ENCODE measurements at regions not wholly inside any gene's neighbourhood (a gene's known extent, or its start where the extent isn't known, plus 50 kb on each side); places are given as distances from the start of the nearest gene placed in this dataset.
"Not testable (repeated sequence)": the region's sequence is repeated elsewhere in the genome, so short reads cannot be mapped to it uniquely, and the experiment has no call there.

- not testable (repeated sequence) for DNase-seq
Observed at GRCh38 chr13:63236667-63237396, 1821.2 kb upstream of the PCDH20 start.

GRCh38 chr13:63218596-63218995 is 1802.9 kb upstream of the PCDH20 start:
- not testable (repeated sequence) for DNase-seq

DNA sequence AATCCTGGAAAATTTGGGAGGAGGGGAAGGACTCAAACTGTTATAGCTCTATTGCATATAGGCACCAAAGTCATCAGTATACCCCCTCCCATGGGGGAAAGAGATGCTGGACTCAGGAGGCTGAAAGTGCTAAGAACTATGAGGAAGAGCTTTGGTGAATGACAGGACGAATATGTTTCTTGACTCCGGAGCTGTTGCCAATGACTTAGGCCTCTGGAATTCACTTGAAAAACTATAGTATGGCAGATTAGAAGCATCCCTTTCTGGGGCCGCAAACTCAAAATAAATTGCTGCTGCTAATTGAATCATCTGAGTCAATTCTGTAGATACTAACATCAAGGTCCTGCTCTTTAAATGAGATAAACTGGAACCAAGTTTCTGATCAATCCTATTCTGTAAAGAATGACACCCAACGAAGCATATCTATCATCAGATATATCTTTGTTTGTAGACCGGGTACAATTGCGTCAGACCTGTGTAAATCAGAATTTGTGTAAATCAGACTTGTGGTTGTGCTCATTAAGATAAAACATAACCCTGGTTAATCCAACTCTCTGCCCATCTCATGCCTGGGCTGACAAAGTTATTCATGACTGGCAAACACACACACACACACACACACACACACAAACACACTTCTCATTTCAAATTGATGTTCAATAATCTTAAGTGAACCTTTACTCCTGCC is 1793.8 kb upstream of the PCDH20 start:
- no peak for DNase-seq

- DNase-seq: no peak
Observed at GRCh38 chr13:63208826-63209225, 1793.2 kb upstream of the PCDH20 start.

GRCh38 chr13:63206461-63206860 is 1790.8 kb upstream of the PCDH20 start:
- DNase-seq: no peak

GRCh38 chr13:63201493-63201892 is 1785.8 kb upstream of the PCDH20 start:
- no peak for DNase-seq

- DNase-seq: no peak
Observed at GRCh38 chr13:63199508-63199907, 1783.9 kb upstream of the PCDH20 start.

DNA sequence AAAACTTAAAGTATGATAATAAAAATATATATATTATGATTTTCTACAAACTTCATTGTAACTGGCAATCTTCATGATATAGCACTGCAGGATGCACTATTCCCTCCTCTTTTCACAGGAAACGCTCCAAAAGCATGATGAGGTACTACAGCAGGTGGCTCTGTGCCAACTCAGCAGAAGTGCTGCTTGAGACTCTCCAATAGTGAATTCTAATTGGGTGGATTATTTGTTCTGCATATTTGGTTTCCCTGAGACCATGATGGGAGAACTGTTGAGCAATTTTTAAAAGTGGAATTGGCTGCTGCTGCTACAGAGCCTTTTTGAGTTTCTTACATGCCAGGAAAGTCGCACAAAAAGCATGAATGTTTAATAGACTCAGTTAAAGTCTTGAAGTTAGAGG is 1782.4 kb upstream of the PCDH20 start:
- peak; percentile 5 to 59 for DNase-seq

DNA sequence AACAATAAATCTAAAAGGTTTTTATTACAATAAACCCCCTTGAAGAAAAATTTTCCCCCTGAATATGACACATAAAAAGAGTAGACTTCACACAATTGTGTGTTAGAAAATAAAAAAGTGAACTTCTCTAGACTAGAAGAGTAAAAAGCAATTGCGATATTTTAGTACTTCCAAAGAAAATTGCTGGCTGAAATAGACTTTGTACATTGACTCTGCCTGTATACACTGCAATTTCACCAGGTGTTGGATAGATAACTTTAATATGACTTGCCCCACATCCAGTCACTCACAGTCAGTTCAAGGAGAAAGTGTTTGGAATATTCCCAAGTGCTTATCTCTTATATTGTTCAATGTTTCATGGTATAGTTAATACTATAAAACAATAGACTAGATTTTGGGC is 1780.1 kb upstream of the PCDH20 start:
- no peak for DNase-seq

- DNase-seq: no peak
Observed at GRCh38 chr13:63190742-63191141, 1775.1 kb upstream of the PCDH20 start.

GRCh38 chr13:63190219-63190618 is 1774.6 kb upstream of the PCDH20 start:
- no peak for DNase-seq

GRCh38 chr13:63189712-63190111 is 1774.1 kb upstream of the PCDH20 start:
- no peak for DNase-seq

GRCh38 chr13:63184693-63185092 is 1769.0 kb upstream of the PCDH20 start:
- DNase-seq: peak in 1 of 2 experiments; percentile 0

DNA sequence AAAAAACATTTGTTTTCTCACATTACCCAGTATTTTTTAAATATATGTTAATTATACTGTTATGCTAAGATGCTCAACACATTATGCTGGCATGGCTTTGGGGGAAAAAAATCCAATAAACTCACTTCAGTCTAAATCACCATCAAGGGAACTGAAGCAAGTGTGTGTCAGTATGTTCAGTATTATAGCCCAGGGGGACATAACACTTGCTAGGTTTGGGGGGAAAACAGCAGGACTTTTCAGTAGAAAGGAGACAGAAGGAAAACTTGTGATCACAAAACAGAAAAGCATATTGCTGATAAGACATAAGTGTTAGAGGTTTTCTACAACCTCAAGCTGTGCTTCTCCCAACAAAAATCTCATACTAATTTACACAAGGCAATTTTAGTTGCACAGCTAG is 1759.9 kb upstream of the PCDH20 start:
- no peak for DNase-seq

GRCh38 chr13:63167699-63168337 is 1752.2 kb upstream of the PCDH20 start:
- peak in 1 of 2 experiments; percentile 6 for DNase-seq

GRCh38 chr13:63166345-63166744 is 1750.7 kb upstream of the PCDH20 start:
- no peak for DNase-seq

DNA sequence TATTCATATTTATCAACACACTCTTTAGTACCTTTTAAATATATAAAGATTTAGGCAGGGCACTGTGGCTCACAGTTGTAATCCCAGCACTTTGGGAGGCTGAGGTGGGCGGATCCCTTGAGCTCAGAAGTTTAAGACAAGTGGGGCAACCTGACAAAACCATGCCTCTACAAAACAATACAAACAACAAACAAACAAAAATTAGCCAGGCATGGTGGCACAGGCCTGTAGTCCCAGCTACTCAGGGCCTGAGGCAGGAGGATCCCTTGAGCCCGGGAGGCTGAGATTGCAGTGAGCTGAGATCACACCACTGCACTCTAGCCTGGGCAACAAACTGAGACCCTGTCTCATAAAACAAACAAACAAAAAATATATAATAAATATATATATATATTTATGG is 1748.3 kb upstream of the PCDH20 start:
- no peak for DNase-seq

- DNase-seq: no peak
Observed at GRCh38 chr13:63161219-63161618, 1745.6 kb upstream of the PCDH20 start.

DNA sequence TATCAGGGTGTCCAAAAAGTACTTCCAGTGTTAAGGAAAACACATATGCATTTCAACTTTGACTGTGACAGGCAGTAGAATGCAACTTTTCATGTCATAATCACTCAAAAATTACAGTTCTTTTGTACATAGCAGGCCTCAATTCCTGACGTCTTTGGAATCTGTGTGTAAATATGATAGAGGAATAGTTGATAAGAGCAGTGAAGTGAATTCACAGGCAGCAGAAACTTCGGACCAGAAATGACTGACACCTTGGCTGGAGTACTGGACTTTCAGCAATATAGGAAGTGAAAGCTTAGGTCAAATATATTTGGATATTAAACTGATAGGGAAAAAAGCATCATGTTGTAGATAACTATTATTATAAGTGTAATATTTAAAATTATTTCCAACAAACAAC is 1741.2 kb upstream of the PCDH20 start:
- no peak for DNase-seq

DNA sequence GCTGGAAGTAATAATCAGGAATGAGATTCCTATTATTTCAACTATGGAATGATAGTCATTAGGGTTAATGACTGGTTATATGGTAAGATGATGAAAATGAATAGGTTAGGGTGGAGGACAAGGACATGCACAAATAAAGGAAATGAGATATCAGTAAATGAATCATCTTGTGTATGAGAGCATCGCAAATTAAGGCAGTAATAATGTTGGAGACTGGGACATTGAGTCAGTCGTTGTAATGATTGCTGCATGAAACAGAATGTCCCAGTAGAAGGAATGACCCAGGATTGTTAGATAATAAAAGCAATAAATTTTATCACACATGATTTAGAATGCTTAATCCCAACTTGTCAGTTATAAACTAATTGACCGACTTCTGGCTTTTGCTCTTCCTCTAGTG is 1733.7 kb upstream of the PCDH20 start:
- DNase-seq: no peak

DNA sequence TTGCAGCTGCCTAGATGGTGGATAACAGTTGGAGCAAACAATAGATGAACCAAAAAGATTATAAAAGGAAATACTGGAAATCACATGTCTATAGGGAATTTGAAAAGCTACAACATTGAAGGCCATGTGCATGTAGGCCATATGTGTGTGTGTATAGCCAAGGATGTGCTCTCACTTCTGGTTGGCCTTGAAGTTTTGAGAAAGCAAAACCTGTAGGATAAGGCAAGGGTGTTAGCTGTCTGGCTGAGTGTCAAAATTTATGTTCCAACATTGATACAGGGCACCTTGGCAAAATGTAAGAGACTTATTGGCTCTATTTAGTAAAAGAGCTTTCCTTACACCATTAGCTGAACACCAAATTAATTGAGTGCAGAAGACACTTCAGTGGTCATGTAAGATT is 1723.6 kb upstream of the PCDH20 start:
- DNase-seq: no peak

DNA sequence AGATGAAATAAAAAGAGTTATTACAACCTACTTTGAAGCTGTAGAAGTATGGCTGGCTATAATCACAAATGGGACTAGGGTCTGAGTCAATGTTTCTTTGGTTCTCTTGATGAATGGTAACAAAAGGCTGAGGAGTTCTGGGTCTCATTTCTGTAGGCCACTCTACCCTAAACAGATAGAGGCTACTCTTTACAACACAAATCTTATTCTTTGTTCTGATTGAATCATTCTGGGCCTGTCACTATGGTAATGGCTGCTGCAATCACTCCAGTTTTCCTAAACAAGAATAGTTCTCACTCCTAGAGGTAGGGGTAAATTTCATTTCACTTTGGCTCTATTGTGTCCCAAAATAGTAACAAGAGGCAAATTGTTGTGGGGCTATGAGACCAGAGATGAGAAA is 1714.3 kb upstream of the PCDH20 start:
- DNase-seq: no peak

DNA sequence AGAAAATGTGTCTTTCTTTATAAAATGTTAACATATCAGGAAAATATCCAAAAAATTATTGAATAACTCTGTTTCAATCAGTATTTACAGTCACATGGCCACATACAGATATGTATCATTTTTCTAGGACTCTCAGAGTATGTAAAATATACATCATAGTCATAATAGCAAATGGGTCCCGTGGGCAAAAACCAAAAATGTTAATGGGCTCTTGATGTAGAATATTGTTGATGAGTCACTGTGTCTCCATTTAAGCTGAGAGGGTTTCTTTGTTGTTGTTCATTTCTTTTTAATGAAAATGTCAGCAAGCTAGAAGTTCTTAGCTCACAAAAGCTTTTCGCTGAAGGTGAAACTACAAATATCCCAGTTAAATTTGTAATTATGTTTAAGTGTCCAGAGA is 1713.1 kb upstream of the PCDH20 start:
- no peak for DNase-seq

DNA sequence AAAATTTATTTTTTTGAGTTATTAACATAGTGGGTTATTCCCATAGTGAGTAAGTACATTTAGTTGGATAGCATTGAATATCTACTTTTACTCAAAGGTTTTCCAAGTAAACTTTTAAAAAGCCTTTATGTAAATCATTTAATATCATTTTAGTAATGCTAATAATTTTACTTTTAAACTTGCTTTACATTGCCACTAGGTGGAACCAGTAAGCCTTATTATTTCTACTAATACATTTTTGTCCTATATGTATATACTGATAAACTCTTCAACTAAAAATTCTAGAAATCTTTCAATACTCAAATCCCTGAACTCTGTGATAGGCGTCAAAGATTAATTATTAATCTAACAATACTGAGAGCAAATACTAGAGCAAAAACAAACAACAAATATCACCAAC is 1709.2 kb upstream of the PCDH20 start:
- peak in 1 of 2 experiments; percentile 9 for DNase-seq

All from NCI-H446 (cell line).